Stimulated activated CD4-positive, alpha-beta T cell treated with anti-CD3 and anti-CD28 coated beads, Interleukin-1b, Interleukin-23, amount 100 ng/mL, for 48 hours (primary cell): ENCODE measurements at regions not wholly inside any gene's neighbourhood (a gene's known extent, or its start where the extent isn't known, plus 50 kb on each side); places are given as distances from the start of the nearest gene placed in this dataset.

Experiments
- DNase-seq: peaks from one replicate; pipeline ENCODE4 v3.0.0-alpha.2; 2020

- no peak for DNase-seq
Observed at GRCh38 chr12:60391051-60391450, 795.2 kb downstream of the SLC16A7 start.

- no peak for DNase-seq
Observed at GRCh38 chr12:60391791-60392190, 796.0 kb downstream of the SLC16A7 start.

- DNase-seq = no peak
Observed at GRCh38 chr12:60393093-60393492, 797.3 kb downstream of the SLC16A7 start.

- no peak for DNase-seq
Observed at GRCh38 chr12:60394665-60395064, 798.8 kb downstream of the SLC16A7 start.

GRCh38 chr12:60398547-60398946 is 802.7 kb downstream of the SLC16A7 start:
- DNase-seq = no peak

GRCh38 chr12:60399064-60399463 is 803.2 kb downstream of the SLC16A7 start:
- DNase-seq = no peak

GRCh38 chr12:60402996-60403395 is 807.2 kb downstream of the SLC16A7 start:
- DNase-seq = no peak

GRCh38 chr12:60415351-60415750 is 819.5 kb downstream of the SLC16A7 start:
- DNase-seq = no peak

GRCh38 chr12:60419986-60420385 is 824.2 kb downstream of the SLC16A7 start:
- no peak for DNase-seq

- no peak for DNase-seq
Observed at GRCh38 chr12:60421741-60422140, 825.9 kb downstream of the SLC16A7 start.

GRCh38 chr12:60437297-60437696 is 841.5 kb downstream of the SLC16A7 start:
- no peak for DNase-seq

- DNase-seq = no peak
Observed at GRCh38 chr12:60441577-60441976, 845.7 kb downstream of the SLC16A7 start.

GRCh38 chr12:60451457-60451856 is 855.6 kb downstream of the SLC16A7 start:
- no peak for DNase-seq

GRCh38 chr12:60465060-60465459 is 869.2 kb downstream of the SLC16A7 start:
- no peak for DNase-seq

GRCh38 chr12:60468546-60468945 is 872.7 kb downstream of the SLC16A7 start:
- no peak for DNase-seq

- DNase-seq = no peak
Observed at GRCh38 chr12:60475825-60476224, 880.0 kb downstream of the SLC16A7 start.

- DNase-seq = no peak
Observed at GRCh38 chr12:60487284-60487683, 891.5 kb downstream of the SLC16A7 start.

GRCh38 chr12:60489071-60489470 is 893.2 kb downstream of the SLC16A7 start:
- no peak for DNase-seq

GRCh38 chr12:60494244-60494643 is 898.4 kb downstream of the SLC16A7 start:
- no peak for DNase-seq

- DNase-seq = no peak
Observed at GRCh38 chr12:60498656-60499055, 902.8 kb downstream of the SLC16A7 start.

- DNase-seq = no peak
Observed at GRCh38 chr12:60501124-60501729, 905.4 kb downstream of the SLC16A7 start.

GRCh38 chr12:60522684-60523400 is 927.0 kb downstream of the SLC16A7 start:
- no peak for DNase-seq

- no peak for DNase-seq
Observed at GRCh38 chr12:60529261-60529660, 933.4 kb downstream of the SLC16A7 start.

- no peak for DNase-seq
Observed at GRCh38 chr12:60529723-60530122, 933.9 kb downstream of the SLC16A7 start.

GRCh38 chr12:60535363-60535762 is 939.5 kb downstream of the SLC16A7 start:
- DNase-seq = no peak
